CD4-positive, alpha-beta T cell (primary cell): ENCODE measurements at regions not wholly inside any gene's neighbourhood (a gene's known extent, or its start where the extent isn't known, plus 50 kb on each side); places are given as distances from the start of the nearest gene placed in this dataset.

Experiments used
- ATAC-seq: fragments of 200-7000 bp; cut with Tn5 transposase; one replicate; pipeline ENCODE4 v1.10.0; 2022; ENCODE audit warnings: mild to moderate bottlenecking; ENCODE audit not compliant: poor library complexity
- CTCF ChIA-PET: fragments of 350-600 bp; sonication (Branson Sonifier 250); formaldehyde crosslinking; loops from one replicate; lab custom pipeline; 2021; ENCODE audit warnings: antibody characterized with exemption, inconsistent platforms; lab: Charles Lee
- POLR2A ChIA-PET: fragments of 350-600 bp; sonication (Branson Sonifier 250); formaldehyde crosslinking; loops from one replicate; lab custom pipeline; 2021; ENCODE audit warnings: antibody characterized with exemption, inconsistent platforms; lab: Charles Lee
- DNase-seq, 14 experiments: peaks; one replicate each; pipeline ENCODE4 v3.0.0-alpha.2; 2013 to 2020; ENCODE audit warnings: mixed read lengths in 2 of 14
- H3K27ac ChIP-seq, 2 donors: one replicate each; pipeline versions ENCODE4 v1.5.1 to v1.7.0; 2013; ENCODE audit warnings: low read length in 2 of 2, low read depth in 1 of 2, mild to moderate bottlenecking in 1 of 2
- H3K27me3 ChIP-seq, 2 experiments: 1 replicate in 1 of 2; 2 replicates in 1 of 2; pipeline versions ENCODE4 v1.6.1 to v1.7.0; 2013; ENCODE audit warnings: low read length in 2 of 2, control low read depth in 1 of 2, mild to moderate bottlenecking in 1 of 2, moderate library complexity in 1 of 2; ENCODE audit not compliant: insufficient read depth in 2 of 2, control insufficient read depth in 1 of 2
- H3K36me3 ChIP-seq: one replicate; pipeline ENCODE4 v1.6.1; 2013; ENCODE audit warnings: low read length, control low read depth; ENCODE audit not compliant: insufficient read depth
- H3K4me1 ChIP-seq: one replicate; pipeline ENCODE4 v1.6.1; 2013; ENCODE audit warnings: low read length, control low read depth; ENCODE audit not compliant: insufficient read depth
- H3K4me3 ChIP-seq: one replicate; pipeline ENCODE4 v1.5.1; 2013; ENCODE audit warnings: mild to moderate bottlenecking, low read length, moderate library complexity
- H3K9me3 ChIP-seq, 2 experiments: 1 replicate in 1 of 2; 2 replicates in 1 of 2; pipeline versions ENCODE4 v1.6.1 to v1.7.0; 2013; ENCODE audit warnings: low read length in 2 of 2, mild to moderate bottlenecking in 2 of 2, control low read depth in 1 of 2, moderate library complexity in 1 of 2; ENCODE audit not compliant: control insufficient read depth in 1 of 2, insufficient read depth in 1 of 2
- H3K27ac Mint-ChIP-seq: one replicate; pipeline ENCODE4 v1.8.0; 2020; ENCODE audit warnings: mixed read lengths
- H3K27me3 Mint-ChIP-seq: one replicate; pipeline ENCODE4 v1.8.0; 2021; ENCODE audit warnings: mixed read lengths
- H3K36me3 Mint-ChIP-seq: one replicate; pipeline ENCODE4 v1.8.0; 2021; ENCODE audit warnings: low read depth, mixed read lengths
- H3K4me1 Mint-ChIP-seq: one replicate; pipeline ENCODE4 v1.8.0; 2021; ENCODE audit warnings: low read depth, mixed read lengths
- H3K4me3 Mint-ChIP-seq: one replicate; pipeline ENCODE4 v1.8.0; 2020; ENCODE audit warnings: mild to moderate bottlenecking, mixed read lengths
- H3K9me3 Mint-ChIP-seq: one replicate; pipeline ENCODE4 v1.8.0; 2020; ENCODE audit warnings: mixed read lengths
- intact Hi-C, 2 experiments: fragments of 100-400 bp; cut with DNase I in 1 of 2; cut with micrococcal nuclease in 1 of 2; formaldehyde crosslinking; loops; one replicate each; pipeline versions ENCODE4 v1.15.1 to v1.9.0; 2023 to 2025; cut with DNase I, micrococcal nuclease
- TF ChIP-seq, protein P1 (sequence below): fragments of 200-600 bp; IDR thresholded peaks from one replicate; pipeline ENCODE4 v1.8.0; 2022; ENCODE audit warnings: antibody characterized with exemption, mild to moderate bottlenecking

- Mint-ChIP-seq H3K4me1 (no peaks in the 10 kb centered on the region), H3K36me3 (no peaks in the 10 kb centered on the region), H3K27ac (no peak overlapping the region), H3K4me3 (no peak overlapping the region), H3K9me3 (peaks cover 5% of the 10 kb centered on the region), H3K27me3 (no peaks in the 10 kb centered on the region)
- ChIA-PET CTCF (interaction anchor here (1.5 kb wide), 1 partner anchor 9 kb away, joined by 4 read pairs; no protein-coding TSS in a partner anchor), POLR2A (no interaction called here)
- Histone ChIP-seq H3K9me3 (peaks cover 0 to 6% of the 10 kb centered on the region in 2 experiments), H3K27me3 (no peaks in the 10 kb centered on the region), H3K36me3 (no peaks in the 10 kb centered on the region), H3K27ac (no peak overlapping the region), H3K4me1 (no peaks in the 10 kb centered on the region), H3K4me3 (no peak overlapping the region)
- TF ChIP-seq, protein P1, sequence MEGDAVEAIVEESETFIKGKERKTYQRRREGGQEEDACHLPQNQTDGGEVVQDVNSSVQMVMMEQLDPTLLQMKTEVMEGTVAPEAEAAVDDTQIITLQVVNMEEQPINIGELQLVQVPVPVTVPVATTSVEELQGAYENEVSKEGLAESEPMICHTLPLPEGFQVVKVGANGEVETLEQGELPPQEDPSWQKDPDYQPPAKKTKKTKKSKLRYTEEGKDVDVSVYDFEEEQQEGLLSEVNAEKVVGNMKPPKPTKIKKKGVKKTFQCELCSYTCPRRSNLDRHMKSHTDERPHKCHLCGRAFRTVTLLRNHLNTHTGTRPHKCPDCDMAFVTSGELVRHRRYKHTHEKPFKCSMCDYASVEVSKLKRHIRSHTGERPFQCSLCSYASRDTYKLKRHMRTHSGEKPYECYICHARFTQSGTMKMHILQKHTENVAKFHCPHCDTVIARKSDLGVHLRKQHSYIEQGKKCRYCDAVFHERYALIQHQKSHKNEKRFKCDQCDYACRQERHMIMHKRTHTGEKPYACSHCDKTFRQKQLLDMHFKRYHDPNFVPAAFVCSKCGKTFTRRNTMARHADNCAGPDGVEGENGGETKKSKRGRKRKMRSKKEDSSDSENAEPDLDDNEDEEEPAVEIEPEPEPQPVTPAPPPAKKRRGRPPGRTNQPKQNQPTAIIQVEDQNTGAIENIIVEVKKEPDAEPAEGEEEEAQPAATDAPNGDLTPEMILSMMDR, result no peak
- DNase-seq (no peak), ATAC-seq (no peak)
- intact Hi-C loops, result no loop called here
Measured at GRCh38 chr13:84455143-84455905, 573.0 kb upstream of the SLITRK1 start.

DNA sequence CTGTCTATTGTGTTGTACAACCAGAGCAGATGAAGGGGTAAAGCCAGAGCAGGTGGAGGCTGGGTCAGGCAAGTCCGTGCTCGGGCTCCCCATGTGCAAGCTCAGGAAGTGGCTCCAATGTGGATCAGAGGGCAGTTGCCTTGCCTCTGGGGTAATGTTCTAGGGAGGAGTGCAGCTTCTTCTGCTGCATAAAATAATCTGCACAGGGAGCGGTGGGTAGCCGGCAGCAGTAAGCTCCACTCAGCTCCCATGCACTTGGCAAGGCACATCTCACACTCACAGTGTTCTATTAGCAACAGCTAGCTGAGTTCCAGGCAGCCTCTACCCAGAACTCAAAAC is 565.3 kb upstream of the SLITRK1 start:
- no peaks in the 10 kb centered on the region for H3K27me3 Mint-ChIP-seq
- ChIA-PET CTCF (no interaction called here), POLR2A (no interaction called here)
- H3K4me3 ChIP-seq, result no peak overlapping the region
- H3K4me1 ChIP-seq, result no peaks in the 10 kb centered on the region
- H3K36me3 Mint-ChIP-seq, result no peaks in the 10 kb centered on the region
- H3K9me3 Mint-ChIP-seq, result peaks cover 7% of the 10 kb centered on the region
- H3K27me3 ChIP-seq, result no peaks in the 10 kb centered on the region
- H3K27ac ChIP-seq, result no peak overlapping the region
- no peak for ATAC-seq
- no peak overlapping the region for H3K27ac Mint-ChIP-seq
- H3K9me3 ChIP-seq, result peaks cover 4 to 6% of the 10 kb centered on the region in 2 experiments
- H3K4me3 Mint-ChIP-seq, result no peak overlapping the region
- H3K36me3 ChIP-seq, result no peaks in the 10 kb centered on the region
- intact Hi-C loops, result no loop called here
- no peak for DNase-seq
- no peaks in the 10 kb centered on the region for H3K4me1 Mint-ChIP-seq
- TF ChIP-seq, protein P1, result no peak

DNA sequence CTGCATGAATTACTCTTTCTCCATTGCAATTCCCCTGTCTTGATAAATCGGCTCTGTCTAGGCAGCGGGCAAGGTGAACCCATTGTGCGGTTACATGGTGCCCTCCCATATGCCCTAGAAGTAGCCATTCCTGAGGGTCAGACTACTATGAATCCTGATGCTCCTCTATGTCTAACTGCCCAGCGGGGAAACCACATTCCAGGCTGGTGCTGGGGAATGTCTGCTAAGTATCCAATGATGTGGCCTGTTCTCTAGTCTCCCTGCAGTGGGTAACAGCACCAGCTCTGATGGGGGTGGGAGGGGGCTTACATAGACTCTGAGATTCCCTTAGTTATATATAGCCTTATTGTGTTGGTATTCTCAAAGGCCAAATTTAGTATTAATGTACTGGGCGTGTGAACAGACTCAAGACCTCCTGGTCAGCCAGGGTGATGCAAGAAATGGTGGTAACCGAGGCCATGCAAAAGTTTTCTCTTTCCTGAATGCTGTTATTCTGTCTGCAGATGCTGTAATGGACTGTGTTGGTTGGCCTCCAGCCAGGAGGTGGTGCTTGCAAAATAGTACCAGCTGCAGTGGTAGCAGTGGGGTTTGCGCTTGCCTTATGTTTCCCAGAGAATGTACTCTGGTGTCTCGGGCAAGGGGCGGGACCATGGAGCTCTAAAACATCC is 564.8 kb upstream of the SLITRK1 start:
- ChIA-PET CTCF (no interaction called here), POLR2A (no interaction called here)
- Histone ChIP-seq H3K27ac (no peak overlapping the region), H3K36me3 (no peaks in the 10 kb centered on the region), H3K4me3 (no peak overlapping the region), H3K9me3 (peaks cover 4 to 6% of the 10 kb centered on the region in 2 experiments), H3K27me3 (no peaks in the 10 kb centered on the region), H3K4me1 (no peaks in the 10 kb centered on the region)
- no peaks in the 10 kb centered on the region for H3K4me1 Mint-ChIP-seq
- H3K27ac Mint-ChIP-seq, result no peak overlapping the region
- H3K4me3 Mint-ChIP-seq, result no peak overlapping the region
- H3K27me3 Mint-ChIP-seq, result no peaks in the 10 kb centered on the region
- intact Hi-C loops, result no loop called here
- H3K36me3 Mint-ChIP-seq, result no peaks in the 10 kb centered on the region
- DNase-seq, result no peak
- TF ChIP-seq, protein P1, result no peak
- no peak for ATAC-seq
- peaks cover 5% of the 10 kb centered on the region for H3K9me3 Mint-ChIP-seq
